K562 (cell line): ENCODE measurements at regions not wholly inside any gene's neighbourhood (a gene's known extent, or its start where the extent isn't known, plus 50 kb on each side); places are given as distances from the start of the nearest gene placed in this dataset.
"Not testable (repeated sequence)": the region's sequence is repeated elsewhere in the genome, so short reads cannot be mapped to it uniquely, and the experiment has no call there.

Experiments
- BACH1 ChIP-seq: fragments of 200-800 bp; sonication (Bioruptor generic); IDR thresholded peaks from 2 replicates; pipeline ENCODE4 v1.6.1; 2016; ENCODE audit warnings: missing genetic modification characterization, missing compliant biosample characterization
- CBX5 ChIP-seq: IDR thresholded peaks from 2 replicates; pipeline ENCODE4 v1.6.1; 2014; ENCODE audit warnings: low read depth, borderline replicate concordance
- EZH2 ChIP-seq: IDR thresholded peaks from 2 replicates; pipeline ENCODE4 v1.6.1; 2012; ENCODE audit warnings: low read depth, mild to moderate bottlenecking, inconsistent platforms, low read length, borderline replicate concordance
- KDM1A ChIP-seq, 2 experiments: fragments of 450-650 bp; IDR thresholded peaks; 2 replicates each; pipeline ENCODE4 v1.6.1; 2016; ENCODE audit warnings: mild to moderate bottlenecking in 2 of 2
- MAZ ChIP-seq, 2 experiments: fragments of 450-650 bp in 1 of 2; sonication (generic) in 1 of 2; formaldehyde crosslinking; IDR thresholded peaks in 1 of 2; conservative IDR thresholded peaks in 1 of 2; 2 replicates each; pipeline versions ENCODE4 v1.4.0 to v1.5.0; 2020; ENCODE audit warnings: mild to moderate bottlenecking in 1 of 2, missing genetic modification reagents in 1 of 2
- POLR2A ChIP-seq: fragments of 450-650 bp; conservative IDR thresholded peaks from 2 replicates; pipeline ENCODE4 v1.6.1; 2016
- TRIM28 ChIP-seq: fragments of 450-650 bp; IDR thresholded peaks from 2 replicates; pipeline ENCODE4 v1.6.1; 2017
- ZNF197 ChIP-seq: fragments of 200-800 bp; sonication (Bioruptor generic); IDR thresholded peaks from 2 replicates; pipeline ENCODE4 v1.6.1; 2016; ENCODE audit warnings: low read depth, missing genetic modification characterization, missing compliant biosample characterization
- TF ChIP-seq, protein P1 (sequence below): fragments of 250-450 bp; sonication (Bioruptor Pico); IDR thresholded peaks from 2 replicates; pipeline ENCODE4 v1.4.0; 2020; ENCODE audit warnings: borderline replicate concordance
- TF ChIP-seq, protein P2 (sequence below), 3 experiments: fragments of 200-800 bp in 1 of 3; fragments of 250-450 bp in 1 of 3; fragments of 450-650 bp in 1 of 3; sonication (Bioruptor Pico) in 1 of 3; sonication (Bioruptor generic) in 1 of 3; formaldehyde crosslinking in 1 of 3; IDR thresholded peaks; 2 replicates each; pipeline versions ENCODE4 v1.6.1 to v1.8.0; 2016 to 2022; ENCODE audit warnings: mild to moderate bottlenecking in 2 of 3, missing genetic modification characterization in 2 of 3, missing compliant biosample characterization in 1 of 3, moderate library complexity in 1 of 3
- TF ChIP-seq, protein P3 (sequence below): fragments of 250-450 bp; sonication (Bioruptor Pico); IDR thresholded peaks from 2 replicates; pipeline ENCODE4 v1.5.0; 2020; ENCODE audit warnings: mild to moderate bottlenecking
- TF ChIP-seq, protein P4 (sequence below): fragments of 450-650 bp; IDR thresholded peaks from 2 replicates; pipeline ENCODE4 v1.6.1; 2016; ENCODE audit warnings: mild to moderate bottlenecking
- TF ChIP-seq, protein P5 (sequence below), 3 experiments: IDR thresholded peaks in 2 of 3; conservative IDR thresholded peaks in 1 of 3; 2 replicates each; pipeline ENCODE4 v1.5.1; 2011 to 2012; ENCODE audit warnings: low read length in 3 of 3, mild to moderate bottlenecking in 3 of 3, control low read depth in 2 of 3, improper control_type of control experiment in 1 of 3, inconsistent platforms in 1 of 3, low read depth in 1 of 3, mixed read lengths in 1 of 3, moderate library complexity in 1 of 3; ENCODE audit not compliant: insufficient read depth in 2 of 3
- TF ChIP-seq, protein P6 (sequence below): sonication (generic); formaldehyde crosslinking; IDR thresholded peaks from 2 replicates; pipeline ENCODE4 v1.9.0; 2022; ENCODE audit warnings: mild to moderate bottlenecking, missing genetic modification reagents

DNA sequence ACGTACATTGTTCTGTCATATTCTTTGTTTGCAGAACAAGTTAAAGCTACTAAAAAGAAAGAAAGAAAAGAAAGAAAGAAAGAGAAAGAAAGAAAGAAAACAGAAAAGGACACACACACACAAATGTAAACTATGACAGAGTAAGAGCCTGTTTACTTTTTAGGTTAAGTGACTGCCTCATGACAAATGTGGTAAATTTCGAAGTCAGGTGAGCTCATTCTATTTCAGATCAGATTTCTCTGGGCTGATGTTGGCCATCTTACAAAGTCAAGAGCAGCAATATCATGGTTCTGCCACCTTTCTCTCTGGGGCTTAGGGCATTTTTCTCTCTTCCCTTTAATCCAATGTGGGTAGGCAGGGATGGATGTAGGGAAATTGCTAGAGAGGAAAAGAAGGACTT lies 299.5 kb downstream of the ANAPC1 start:
- TF ChIP-seq, protein P1, sequence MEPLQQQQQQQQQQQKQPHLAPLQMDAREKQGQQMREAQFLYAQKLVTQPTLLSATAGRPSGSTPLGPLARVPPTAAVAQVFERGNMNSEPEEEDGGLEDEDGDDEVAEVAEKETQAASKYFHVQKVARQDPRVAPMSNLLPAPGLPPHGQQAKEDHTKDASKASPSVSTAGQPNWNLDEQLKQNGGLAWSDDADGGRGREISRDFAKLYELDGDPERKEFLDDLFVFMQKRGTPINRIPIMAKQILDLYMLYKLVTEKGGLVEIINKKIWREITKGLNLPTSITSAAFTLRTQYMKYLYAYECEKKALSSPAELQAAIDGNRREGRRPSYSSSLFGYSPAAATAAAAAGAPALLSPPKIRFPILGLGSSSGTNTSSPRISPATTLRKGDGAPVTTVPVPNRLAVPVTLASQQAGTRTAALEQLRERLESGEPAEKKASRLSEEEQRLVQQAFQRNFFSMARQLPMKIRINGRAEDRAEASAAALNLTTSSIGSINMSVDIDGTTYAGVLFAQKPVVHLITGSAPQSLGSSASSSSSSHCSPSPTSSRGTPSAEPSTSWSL (CRISPR knock-in tag): not testable (repeated sequence)
- TF ChIP-seq, protein P2, sequence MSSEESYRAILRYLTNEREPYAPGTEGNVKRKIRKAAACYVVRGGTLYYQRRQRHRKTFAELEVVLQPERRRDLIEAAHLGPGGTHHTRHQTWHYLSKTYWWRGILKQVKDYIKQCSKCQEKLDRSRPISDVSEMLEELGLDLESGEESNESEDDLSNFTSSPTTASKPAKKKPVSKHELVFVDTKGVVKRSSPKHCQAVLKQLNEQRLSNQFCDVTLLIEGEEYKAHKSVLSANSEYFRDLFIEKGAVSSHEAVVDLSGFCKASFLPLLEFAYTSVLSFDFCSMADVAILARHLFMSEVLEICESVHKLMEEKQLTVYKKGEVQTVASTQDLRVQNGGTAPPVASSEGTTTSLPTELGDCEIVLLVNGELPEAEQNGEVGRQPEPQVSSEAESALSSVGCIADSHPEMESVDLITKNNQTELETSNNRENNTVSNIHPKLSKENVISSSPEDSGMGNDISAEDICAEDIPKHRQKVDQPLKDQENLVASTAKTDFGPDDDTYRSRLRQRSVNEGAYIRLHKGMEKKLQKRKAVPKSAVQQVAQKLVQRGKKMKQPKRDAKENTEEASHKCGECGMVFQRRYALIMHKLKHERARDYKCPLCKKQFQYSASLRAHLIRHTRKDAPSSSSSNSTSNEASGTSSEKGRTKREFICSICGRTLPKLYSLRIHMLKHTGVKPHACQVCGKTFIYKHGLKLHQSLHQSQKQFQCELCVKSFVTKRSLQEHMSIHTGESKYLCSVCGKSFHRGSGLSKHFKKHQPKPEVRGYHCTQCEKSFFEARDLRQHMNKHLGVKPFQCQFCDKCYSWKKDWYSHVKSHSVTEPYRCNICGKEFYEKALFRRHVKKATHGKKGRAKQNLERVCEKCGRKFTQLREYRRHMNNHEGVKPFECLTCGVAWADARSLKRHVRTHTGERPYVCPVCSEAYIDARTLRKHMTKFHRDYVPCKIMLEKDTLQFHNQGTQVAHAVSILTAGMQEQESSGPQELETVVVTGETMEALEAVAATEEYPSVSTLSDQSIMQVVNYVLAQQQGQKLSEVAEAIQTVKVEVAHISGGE (CRISPR knock-in tag; IDR thresholded peaks at IDR 0.05): not testable (repeated sequence)
- TF ChIP-seq, protein P3, sequence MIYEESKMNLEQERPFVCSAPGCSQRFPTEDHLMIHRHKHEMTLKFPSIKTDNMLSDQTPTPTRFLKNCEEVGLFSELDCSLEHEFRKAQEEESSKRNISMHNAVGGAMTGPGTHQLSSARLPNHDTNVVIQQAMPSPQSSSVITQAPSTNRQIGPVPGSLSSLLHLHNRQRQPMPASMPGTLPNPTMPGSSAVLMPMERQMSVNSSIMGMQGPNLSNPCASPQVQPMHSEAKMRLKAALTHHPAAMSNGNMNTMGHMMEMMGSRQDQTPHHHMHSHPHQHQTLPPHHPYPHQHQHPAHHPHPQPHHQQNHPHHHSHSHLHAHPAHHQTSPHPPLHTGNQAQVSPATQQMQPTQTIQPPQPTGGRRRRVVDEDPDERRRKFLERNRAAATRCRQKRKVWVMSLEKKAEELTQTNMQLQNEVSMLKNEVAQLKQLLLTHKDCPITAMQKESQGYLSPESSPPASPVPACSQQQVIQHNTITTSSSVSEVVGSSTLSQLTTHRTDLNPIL (CRISPR knock-in tag): not testable (repeated sequence)
- TF ChIP-seq KDM1A (IDR thresholded peaks at IDR 0.05); EZH2; ZNF197 (CRISPR knock-in tag); POLR2A; TRIM28; BACH1 (tag); MAZ (CRISPR knock-in tag; conservative IDR thresholded peaks at IDR 0.05 in 1 of 2, IDR thresholded peaks at IDR 0.05 in 1 of 2); CBX5: not testable (repeated sequence)
- TF ChIP-seq, protein P4, sequence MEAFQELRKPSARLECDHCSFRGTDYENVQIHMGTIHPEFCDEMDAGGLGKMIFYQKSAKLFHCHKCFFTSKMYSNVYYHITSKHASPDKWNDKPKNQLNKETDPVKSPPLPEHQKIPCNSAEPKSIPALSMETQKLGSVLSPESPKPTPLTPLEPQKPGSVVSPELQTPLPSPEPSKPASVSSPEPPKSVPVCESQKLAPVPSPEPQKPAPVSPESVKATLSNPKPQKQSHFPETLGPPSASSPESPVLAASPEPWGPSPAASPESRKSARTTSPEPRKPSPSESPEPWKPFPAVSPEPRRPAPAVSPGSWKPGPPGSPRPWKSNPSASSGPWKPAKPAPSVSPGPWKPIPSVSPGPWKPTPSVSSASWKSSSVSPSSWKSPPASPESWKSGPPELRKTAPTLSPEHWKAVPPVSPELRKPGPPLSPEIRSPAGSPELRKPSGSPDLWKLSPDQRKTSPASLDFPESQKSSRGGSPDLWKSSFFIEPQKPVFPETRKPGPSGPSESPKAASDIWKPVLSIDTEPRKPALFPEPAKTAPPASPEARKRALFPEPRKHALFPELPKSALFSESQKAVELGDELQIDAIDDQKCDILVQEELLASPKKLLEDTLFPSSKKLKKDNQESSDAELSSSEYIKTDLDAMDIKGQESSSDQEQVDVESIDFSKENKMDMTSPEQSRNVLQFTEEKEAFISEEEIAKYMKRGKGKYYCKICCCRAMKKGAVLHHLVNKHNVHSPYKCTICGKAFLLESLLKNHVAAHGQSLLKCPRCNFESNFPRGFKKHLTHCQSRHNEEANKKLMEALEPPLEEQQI: not testable (repeated sequence)
- TF ChIP-seq, protein P5, sequence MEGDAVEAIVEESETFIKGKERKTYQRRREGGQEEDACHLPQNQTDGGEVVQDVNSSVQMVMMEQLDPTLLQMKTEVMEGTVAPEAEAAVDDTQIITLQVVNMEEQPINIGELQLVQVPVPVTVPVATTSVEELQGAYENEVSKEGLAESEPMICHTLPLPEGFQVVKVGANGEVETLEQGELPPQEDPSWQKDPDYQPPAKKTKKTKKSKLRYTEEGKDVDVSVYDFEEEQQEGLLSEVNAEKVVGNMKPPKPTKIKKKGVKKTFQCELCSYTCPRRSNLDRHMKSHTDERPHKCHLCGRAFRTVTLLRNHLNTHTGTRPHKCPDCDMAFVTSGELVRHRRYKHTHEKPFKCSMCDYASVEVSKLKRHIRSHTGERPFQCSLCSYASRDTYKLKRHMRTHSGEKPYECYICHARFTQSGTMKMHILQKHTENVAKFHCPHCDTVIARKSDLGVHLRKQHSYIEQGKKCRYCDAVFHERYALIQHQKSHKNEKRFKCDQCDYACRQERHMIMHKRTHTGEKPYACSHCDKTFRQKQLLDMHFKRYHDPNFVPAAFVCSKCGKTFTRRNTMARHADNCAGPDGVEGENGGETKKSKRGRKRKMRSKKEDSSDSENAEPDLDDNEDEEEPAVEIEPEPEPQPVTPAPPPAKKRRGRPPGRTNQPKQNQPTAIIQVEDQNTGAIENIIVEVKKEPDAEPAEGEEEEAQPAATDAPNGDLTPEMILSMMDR (IDR thresholded peaks at IDR 0.05 in 2 of 3, conservative IDR thresholded peaks at IDR 0.05 in 1 of 3; ENCODE audit: insufficient read depth in 2 of 3, low read depth in 1 of 3, low read length in 3 of 3): not testable (repeated sequence)
- TF ChIP-seq, protein P6, sequence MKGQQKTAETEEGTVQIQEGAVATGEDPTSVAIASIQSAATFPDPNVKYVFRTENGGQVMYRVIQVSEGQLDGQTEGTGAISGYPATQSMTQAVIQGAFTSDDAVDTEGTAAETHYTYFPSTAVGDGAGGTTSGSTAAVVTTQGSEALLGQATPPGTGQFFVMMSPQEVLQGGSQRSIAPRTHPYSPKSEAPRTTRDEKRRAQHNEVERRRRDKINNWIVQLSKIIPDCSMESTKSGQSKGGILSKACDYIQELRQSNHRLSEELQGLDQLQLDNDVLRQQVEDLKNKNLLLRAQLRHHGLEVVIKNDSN (CRISPR knock-in tag): not testable (repeated sequence)
